GM12878 (cell line): ENCODE measurements at regions not wholly inside any gene's neighbourhood (a gene's known extent, or its start where the extent isn't known, plus 50 kb on each side); places are given as distances from the start of the nearest gene placed in this dataset.

Experiments
- ATAC-seq: fragments of 200-7000 bp; cut with Tn5 transposase; 3 replicates; pipeline ENCODE4 v1.9.1; 2020; ENCODE audit warnings: mild to moderate bottlenecking, moderate library complexity
- BruUV-seq: library from RNA; stranded (reverse); fragments of 400-500 nt; replicated peaks from 2 replicates; lab custom pipeline; 2021; lab: Mats Ljungman, UMichigan
- CTCF ChIA-PET: fragments of 300-600 bp; sonication (Branson Sonifier 250); formaldehyde crosslinking; extraction: SDS; loops from one replicate; lab custom pipeline; 2021; ENCODE audit warnings: inconsistent platforms; lab: Yijun Ruan, JAX
- POLR2A ChIA-PET: fragments of 350-600 bp; formaldehyde crosslinking; extraction: SDS; loops from one replicate; lab custom pipeline; 2021; ENCODE audit warnings: inconsistent platforms; lab: Charles Lee
- RAD21 ChIA-PET: fragments of 300-600 bp; sonication (Branson Sonifier 250); formaldehyde crosslinking; loops from one replicate; lab custom pipeline; 2023; ENCODE audit warnings: antibody characterized with exemption; ENCODE audit not compliant: unreplicated experiment; lab: Charles Lee
- SMC1A ChIA-PET: fragments of 300-600 bp; sonication (Branson Sonifier 250); formaldehyde crosslinking; loops from one replicate; lab custom pipeline; 2023; ENCODE audit not compliant: unreplicated experiment, uncharacterized antibody; lab: Charles Lee
- DNase-seq: peaks from one replicate; pipeline ENCODE4 v3.0.0-alpha.2; 2011; ENCODE audit warnings: low read depth, low spot score
- FAIRE-seq: peaks from 3 replicates; lab custom pipeline; 2011; peaks lifted over from hg19 to GRCh38; lab: Jason Lieb, UNC
- H2AFZ ChIP-seq: 2 replicates; pipeline ENCODE4 v1.6.0; 2011; ENCODE audit warnings: low read depth, low read length, control low read depth; ENCODE audit not compliant: control insufficient read depth
- H3K27ac ChIP-seq: 2 replicates; pipeline ENCODE4 v1.5.1; 2011; ENCODE audit warnings: control low read depth; ENCODE audit not compliant: control insufficient read depth, insufficient read depth
- H3K27me3 ChIP-seq, 2 experiments: replicated peaks in 1 of 2; 2 replicates each; pipeline versions ENCODE4 v1.6.0 to v1.6.1; 2011; ENCODE audit warnings: low read length in 1 of 2; ENCODE audit not compliant: control insufficient read depth in 2 of 2, insufficient read depth in 2 of 2
- H3K36me3 ChIP-seq, 2 experiments: 2 replicates each; pipeline ENCODE4 v1.5.1; 2011; ENCODE audit warnings: low read length in 1 of 2; ENCODE audit not compliant: control insufficient read depth in 2 of 2, insufficient read depth in 2 of 2
- H3K4me1 ChIP-seq: 2 replicates; pipeline ENCODE4 v1.6.1; 2011; ENCODE audit warnings: mild to moderate bottlenecking, low read length, moderate library complexity, mixed read lengths; ENCODE audit not compliant: control insufficient read depth, insufficient read depth
- H3K4me2 ChIP-seq: 2 replicates; pipeline ENCODE4 v1.6.0; 2011; ENCODE audit warnings: control low read depth; ENCODE audit not compliant: control insufficient read depth, insufficient read depth
- H3K4me3 ChIP-seq: fragments of 200-600 bp; sonication (generic); 2 replicates; pipeline ENCODE4 v1.5.1; 2016
- H3K79me2 ChIP-seq: 2 replicates; pipeline ENCODE4 v1.6.0; 2011; ENCODE audit warnings: low read length; ENCODE audit not compliant: control insufficient read depth, insufficient read depth
- H3K9ac ChIP-seq: 2 replicates; pipeline ENCODE4 v1.8.0; 2011; ENCODE audit warnings: low read length, control low read depth, mixed read lengths; ENCODE audit not compliant: control insufficient read depth, insufficient read depth
- H3K9me3 ChIP-seq: replicated peaks from 3 replicates; pipeline ENCODE4 v1.5.1; 2011; ENCODE audit warnings: mild to moderate bottlenecking, low read length; ENCODE audit not compliant: control insufficient read depth, insufficient read depth
- H4K20me1 ChIP-seq: 2 replicates; pipeline ENCODE4 v1.6.0; 2011; ENCODE audit not compliant: control insufficient read depth, insufficient read depth
- BMI1 ChIP-seq: fragments of 450-650 bp; IDR thresholded peaks from 2 replicates; pipeline ENCODE4 v1.6.1; 2016; ENCODE audit warnings: mild to moderate bottlenecking, moderate library complexity, borderline replicate concordance
- SIX5 ChIP-seq: IDR thresholded peaks from 2 replicates; pipeline ENCODE4 v1.6.1; 2011; ENCODE audit warnings: mild to moderate bottlenecking, low read depth, low read length, moderate library complexity; ENCODE audit not compliant: severe bottlenecking
- TAF1 ChIP-seq: IDR thresholded peaks from 2 replicates; pipeline ENCODE4 v1.6.1; 2011; ENCODE audit warnings: mild to moderate bottlenecking, low read depth, low read length, borderline replicate concordance
- TCF7 ChIP-seq: IDR thresholded peaks from 2 replicates; pipeline ENCODE4 v1.6.1; 2014; ENCODE audit warnings: antibody characterized with exemption, borderline replicate concordance
- WRNIP1 ChIP-seq: IDR thresholded peaks from 2 replicates; pipeline ENCODE4 v1.6.1; 2011; ENCODE audit warnings: low read depth, low read length, improper control_type of control experiment, borderline replicate concordance
- ZNF207 ChIP-seq: fragments of 450-650 bp; IDR thresholded peaks from 2 replicates; pipeline ENCODE4 v1.6.1; 2014; ENCODE audit warnings: antibody characterized with exemption, mild to moderate bottlenecking, borderline replicate concordance
- WGBS: methylation state at CpG from one replicate; pipeline ENCODE4 v1.1.6; 2016; ENCODE audit warnings: low lambda C conversion rate; ENCODE audit not compliant: insufficient replicate concordance, insufficient coverage; ENCODE audit errors: missing lambda C conversion rate; 5-methylcytosine and 5-hydroxymethylcytosine counted together
- in situ Hi-C: fragments of 300-500 bp; cut with MboI; formaldehyde crosslinking; loops from 9 replicates; pipeline ENCODE4 v1.14.3; 2018; ENCODE audit warnings: mixed read lengths
- intact Hi-C: fragments of 100-400 bp; cut with micrococcal nuclease; formaldehyde crosslinking; loops from one replicate; pipeline ENCODE4 v1.14.2; 2022; ENCODE audit not compliant: unreplicated experiment
- TF ChIP-seq, protein P1 (sequence below): fragments of 450-650 bp; IDR thresholded peaks from 2 replicates; pipeline ENCODE4 v1.6.1; 2016; ENCODE audit warnings: mild to moderate bottlenecking
- TF ChIP-seq, protein P2 (sequence below): fragments of 450-650 bp; IDR thresholded peaks from 2 replicates; pipeline ENCODE4 v1.6.1; 2017; ENCODE audit warnings: mild to moderate bottlenecking
- TF ChIP-seq, protein P3 (sequence below): fragments of 450-650 bp; formaldehyde crosslinking; IDR thresholded peaks from 2 replicates; pipeline ENCODE4 v1.5.0; 2022; ENCODE audit warnings: mild to moderate bottlenecking, missing genetic modification characterization

DNA sequence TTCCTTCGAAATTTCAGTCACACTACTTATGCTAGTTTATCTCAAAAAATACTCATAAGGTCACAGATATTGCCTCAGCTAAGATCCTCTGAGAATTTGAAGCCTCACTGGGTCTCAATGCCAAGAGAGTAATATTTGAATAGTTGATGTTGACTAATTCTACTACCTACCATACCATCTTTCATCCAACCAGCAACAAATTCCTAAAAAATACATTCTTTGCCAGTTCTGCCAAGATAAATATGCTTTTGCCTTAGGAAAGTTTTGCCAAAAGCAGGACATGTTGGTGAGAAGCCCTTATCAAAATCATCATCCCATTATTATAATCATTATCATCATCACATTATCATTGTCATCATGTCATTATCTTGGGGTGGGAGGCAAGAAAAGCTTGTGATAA lies 544.6 kb upstream of the ZEB2 start:
- ATAC-seq, result no peak
- Histone ChIP-seq H3K4me2 (no peak overlapping the region), H3K79me2 (no peaks in the 10 kb centered on the region), H3K27me3 (no peaks in the 10 kb centered on the region; a peak in 1 of 4 replicates), H3K36me3 (no peaks in the 10 kb centered on the region), H3K9me3 (no peaks in the 10 kb centered on the region), H3K4me3 (no peak overlapping the region), H3K27ac (no peak overlapping the region), H3K4me1 (no peaks in the 10 kb centered on the region), H2AFZ (no peak overlapping the region)
- 0% methylated on average over 1 of the region's 1 CpG for WGBS
- RAD21 ChIA-PET, result no interaction called here
- TF ChIP-seq, protein P1, sequence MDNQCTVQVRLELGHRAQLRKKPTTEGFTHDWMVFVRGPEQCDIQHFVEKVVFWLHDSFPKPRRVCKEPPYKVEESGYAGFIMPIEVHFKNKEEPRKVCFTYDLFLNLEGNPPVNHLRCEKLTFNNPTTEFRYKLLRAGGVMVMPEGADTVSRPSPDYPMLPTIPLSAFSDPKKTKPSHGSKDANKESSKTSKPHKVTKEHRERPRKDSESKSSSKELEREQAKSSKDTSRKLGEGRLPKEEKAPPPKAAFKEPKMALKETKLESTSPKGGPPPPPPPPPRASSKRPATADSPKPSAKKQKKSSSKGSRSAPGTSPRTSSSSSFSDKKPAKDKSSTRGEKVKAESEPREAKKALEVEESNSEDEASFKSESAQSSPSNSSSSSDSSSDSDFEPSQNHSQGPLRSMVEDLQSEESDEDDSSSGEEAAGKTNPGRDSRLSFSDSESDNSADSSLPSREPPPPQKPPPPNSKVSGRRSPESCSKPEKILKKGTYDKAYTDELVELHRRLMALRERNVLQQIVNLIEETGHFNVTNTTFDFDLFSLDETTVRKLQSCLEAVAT, result no peak
- no peak for TF ChIP-seq WRNIP1
- TF ChIP-seq TAF1, result no peak
- TF ChIP-seq, all 136 proteins: peak for 0
- in situ Hi-C loops, result no loop called here
- no peak overlapping the region for H3K9ac ChIP-seq
- POLR2A ChIA-PET, result no interaction called here
- SMC1A ChIA-PET, result no interaction called here
- FAIRE-seq, result no peak
- DNase-seq, result no peak
- H4K20me1 ChIP-seq, result no peaks in the 10 kb centered on the region
- CTCF ChIA-PET, result no interaction called here
- BruUV-seq, result no TSS peak
- intact Hi-C loops, result no loop called here

DNA sequence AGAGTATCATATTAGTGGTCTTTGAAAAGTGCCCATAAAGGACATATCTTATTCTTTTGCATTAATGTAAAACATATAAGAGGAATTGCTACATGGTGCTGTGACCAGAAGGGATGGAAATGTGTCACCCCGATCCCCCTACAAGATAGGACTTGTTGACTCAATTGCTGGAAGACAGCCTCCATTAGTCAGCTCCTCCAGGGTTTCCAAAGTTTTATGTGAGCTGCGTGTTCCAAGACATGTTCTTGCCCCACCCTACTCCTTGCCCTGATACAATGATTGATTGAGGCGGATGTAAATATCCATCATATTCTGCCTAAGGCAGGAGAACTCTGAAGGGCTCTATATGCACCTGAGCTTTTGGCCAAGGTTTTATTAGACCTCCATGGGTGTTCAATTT lies 541.0 kb upstream of the ZEB2 start:
- H3K79me2 ChIP-seq, result no peaks in the 10 kb centered on the region
- intact Hi-C loops, result no loop called here
- 56% methylated on average over 3 of the region's 3 CpGs for WGBS
- TF ChIP-seq ZNF207 (no peak), BMI1 (no peak), SIX5 (no peak), TCF7 (no peak)
- TF ChIP-seq, protein P2, sequence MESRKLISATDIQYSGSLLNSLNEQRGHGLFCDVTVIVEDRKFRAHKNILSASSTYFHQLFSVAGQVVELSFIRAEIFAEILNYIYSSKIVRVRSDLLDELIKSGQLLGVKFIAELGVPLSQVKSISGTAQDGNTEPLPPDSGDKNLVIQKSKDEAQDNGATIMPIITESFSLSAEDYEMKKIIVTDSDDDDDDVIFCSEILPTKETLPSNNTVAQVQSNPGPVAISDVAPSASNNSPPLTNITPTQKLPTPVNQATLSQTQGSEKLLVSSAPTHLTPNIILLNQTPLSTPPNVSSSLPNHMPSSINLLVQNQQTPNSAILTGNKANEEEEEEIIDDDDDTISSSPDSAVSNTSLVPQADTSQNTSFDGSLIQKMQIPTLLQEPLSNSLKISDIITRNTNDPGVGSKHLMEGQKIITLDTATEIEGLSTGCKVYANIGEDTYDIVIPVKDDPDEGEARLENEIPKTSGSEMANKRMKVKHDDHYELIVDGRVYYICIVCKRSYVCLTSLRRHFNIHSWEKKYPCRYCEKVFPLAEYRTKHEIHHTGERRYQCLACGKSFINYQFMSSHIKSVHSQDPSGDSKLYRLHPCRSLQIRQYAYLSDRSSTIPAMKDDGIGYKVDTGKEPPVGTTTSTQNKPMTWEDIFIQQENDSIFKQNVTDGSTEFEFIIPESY, result no peak
- TF ChIP-seq, protein P3, sequence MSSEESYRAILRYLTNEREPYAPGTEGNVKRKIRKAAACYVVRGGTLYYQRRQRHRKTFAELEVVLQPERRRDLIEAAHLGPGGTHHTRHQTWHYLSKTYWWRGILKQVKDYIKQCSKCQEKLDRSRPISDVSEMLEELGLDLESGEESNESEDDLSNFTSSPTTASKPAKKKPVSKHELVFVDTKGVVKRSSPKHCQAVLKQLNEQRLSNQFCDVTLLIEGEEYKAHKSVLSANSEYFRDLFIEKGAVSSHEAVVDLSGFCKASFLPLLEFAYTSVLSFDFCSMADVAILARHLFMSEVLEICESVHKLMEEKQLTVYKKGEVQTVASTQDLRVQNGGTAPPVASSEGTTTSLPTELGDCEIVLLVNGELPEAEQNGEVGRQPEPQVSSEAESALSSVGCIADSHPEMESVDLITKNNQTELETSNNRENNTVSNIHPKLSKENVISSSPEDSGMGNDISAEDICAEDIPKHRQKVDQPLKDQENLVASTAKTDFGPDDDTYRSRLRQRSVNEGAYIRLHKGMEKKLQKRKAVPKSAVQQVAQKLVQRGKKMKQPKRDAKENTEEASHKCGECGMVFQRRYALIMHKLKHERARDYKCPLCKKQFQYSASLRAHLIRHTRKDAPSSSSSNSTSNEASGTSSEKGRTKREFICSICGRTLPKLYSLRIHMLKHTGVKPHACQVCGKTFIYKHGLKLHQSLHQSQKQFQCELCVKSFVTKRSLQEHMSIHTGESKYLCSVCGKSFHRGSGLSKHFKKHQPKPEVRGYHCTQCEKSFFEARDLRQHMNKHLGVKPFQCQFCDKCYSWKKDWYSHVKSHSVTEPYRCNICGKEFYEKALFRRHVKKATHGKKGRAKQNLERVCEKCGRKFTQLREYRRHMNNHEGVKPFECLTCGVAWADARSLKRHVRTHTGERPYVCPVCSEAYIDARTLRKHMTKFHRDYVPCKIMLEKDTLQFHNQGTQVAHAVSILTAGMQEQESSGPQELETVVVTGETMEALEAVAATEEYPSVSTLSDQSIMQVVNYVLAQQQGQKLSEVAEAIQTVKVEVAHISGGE (CRISPR knock-in tag), result no peak
- TF ChIP-seq, all 136 proteins: peak for 0
- Histone ChIP-seq H3K36me3 (no peaks in the 10 kb centered on the region), H3K9me3 (no peaks in the 10 kb centered on the region), H3K4me1 (no peaks in the 10 kb centered on the region), H4K20me1 (no peaks in the 10 kb centered on the region), H2AFZ (no peak overlapping the region), H3K4me3 (no peak overlapping the region), H3K9ac (no peak overlapping the region), H3K4me2 (no peak overlapping the region), H3K27me3 (no peaks in the 10 kb centered on the region; a peak in 1 of 4 replicates), H3K27ac (no peak overlapping the region)
- ChIA-PET SMC1A (no interaction called here), CTCF (no interaction called here), RAD21 (no interaction called here), POLR2A (no interaction called here)
- in situ Hi-C loops, result no loop called here
- no peak for DNase-seq
- BruUV-seq, result no TSS peak
- no peak for FAIRE-seq
- ATAC-seq, result no peak
